Gastroesophageal sphincter (tissue), 4 donors: ENCODE measurements at regions not wholly inside any gene's neighbourhood (a gene's known extent, or its start where the extent isn't known, plus 50 kb on each side); places are given as distances from the start of the nearest gene placed in this dataset.
A peak's percentile ranks its signal among the peaks of the same experiment; 100 is the strongest.
"Not testable (repeated sequence)": the region's sequence is repeated elsewhere in the genome, so short reads cannot be mapped to it uniquely, and the experiment has no call there.

Source experiments
- ATAC-seq: fragments of 150-250 bp; one replicate; pipeline ENCODE4 v1.9.1; 2016; ENCODE audit warnings: mild to moderate bottlenecking, moderate library complexity
- H3K27ac ChIP-seq, 4 donors: fragments of 200-600 bp; sonication (generic) in 3 of 4; 1 replicate in 3 of 4; 2 replicates in 1 of 4; pipeline ENCODE4 v1.5.1; 2016 to 2019
- H3K27me3 ChIP-seq: fragments of 200-600 bp; sonication (generic); one replicate; pipeline ENCODE4 v1.5.1; 2019
- H3K36me3 ChIP-seq, 2 donors: fragments of 200-600 bp; sonication (generic); one replicate each; pipeline ENCODE4 v1.5.1; 2019; ENCODE audit warnings: control low read depth in 1 of 2
- H3K4me1 ChIP-seq, 3 donors: fragments of 200-600 bp; sonication (generic); 1 replicate in 2 of 3; 2 replicates in 1 of 3; pipeline ENCODE4 v1.5.1; 2016 to 2019; ENCODE audit warnings: control low read depth in 2 of 3
- H3K4me3 ChIP-seq, 2 donors: fragments of 200-600 bp; sonication (generic); one replicate each; pipeline ENCODE4 v1.5.1; 2019; ENCODE audit warnings: mild to moderate bottlenecking in 1 of 2, moderate library complexity in 1 of 2
- H3K9me3 ChIP-seq, 3 donors: fragments of 200-600 bp; sonication (generic); one replicate each; pipeline ENCODE4 v1.5.1; 2017 to 2019; ENCODE audit warnings: control low read depth in 2 of 3
- CTCF ChIP-seq, 4 experiments: fragments of 200-600 bp in 2 of 4; fragments of 450-650 bp in 2 of 4; sonication (generic) in 1 of 4; IDR thresholded peaks; one replicate each; pipeline ENCODE4 v1.5.1; 2017 to 2019; ENCODE audit warnings: antibody characterized with exemption in 4 of 4, mild to moderate bottlenecking in 2 of 4, moderate library complexity in 2 of 4
- EP300 ChIP-seq: sonication (generic); formaldehyde crosslinking; IDR thresholded peaks from one replicate; pipeline ENCODE4 v1.6.1; 2017; ENCODE audit warnings: antibody characterized with exemption, mild to moderate bottlenecking
- POLR2A ChIP-seq, 2 donors: fragments of 450-650 bp; IDR thresholded peaks; one replicate each; pipeline ENCODE4 v1.6.1; 2017; ENCODE audit warnings: antibody characterized with exemption in 2 of 2, mild to moderate bottlenecking in 2 of 2, moderate library complexity in 1 of 2
- POLR2AphosphoS5 ChIP-seq: sonication (generic); formaldehyde crosslinking; IDR thresholded peaks from one replicate; pipeline ENCODE4 v1.6.1; 2017; ENCODE audit warnings: antibody characterized with exemption
- WGBS, 2 donors: methylation state at CpG; one replicate each; pipeline ENCODE4 v1.1.5; 2018; ENCODE audit warnings: low coverage in 1 of 2; 5-methylcytosine and 5-hydroxymethylcytosine counted together

- no peaks in the 10 kb centered on the region for H3K27me3 ChIP-seq
- no peak for ATAC-seq
- TF ChIP-seq CTCF (IDR thresholded peaks at IDR 0.05) = no peak
- TF ChIP-seq POLR2AphosphoS5 = no peak
- no peak for TF ChIP-seq POLR2A (IDR thresholded peaks at IDR 0.05)
- TF ChIP-seq EP300 = no peak
- H3K36me3 ChIP-seq = no peaks in the 10 kb centered on the region
- H3K4me3 ChIP-seq = no peak overlapping the region
- no peaks in the 10 kb centered on the region for H3K9me3 ChIP-seq
- H3K27ac ChIP-seq = no peak overlapping the region
- no peaks in the 10 kb centered on the region for H3K4me1 ChIP-seq
Measured at GRCh38 chr2:180539541-180539940, 440.9 kb upstream of the UBE2E3 start.

DNA sequence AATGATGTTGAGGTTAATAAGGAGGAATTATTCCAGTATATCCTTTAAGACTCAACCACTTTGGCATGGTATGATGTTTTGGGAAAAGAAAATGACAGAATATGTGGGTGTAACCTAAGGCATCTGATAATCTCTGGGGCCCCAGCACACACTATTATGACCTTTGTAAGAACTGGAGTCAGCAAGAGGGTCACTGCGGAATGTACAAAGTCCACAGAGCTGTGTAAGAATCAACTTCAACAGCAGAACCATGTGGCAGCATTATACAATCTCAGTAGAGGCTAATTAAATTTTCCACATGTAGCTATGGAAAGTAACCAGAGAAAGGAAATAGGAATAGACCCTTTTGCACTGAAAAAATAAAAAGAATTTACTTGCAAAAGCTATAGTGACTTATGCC is 445.1 kb upstream of the UBE2E3 start:
- no peak overlapping the region for H3K4me3 ChIP-seq
- 94% methylated on average over 1 of the region's 1 CpG; no CpG with 5 or more reads in 1 of the 2 donors for WGBS, 2 donors
- H3K27ac ChIP-seq = no peak overlapping the region
- H3K36me3 ChIP-seq = no peaks in the 10 kb centered on the region
- no peaks in the 10 kb centered on the region for H3K9me3 ChIP-seq
- no peaks in the 10 kb centered on the region for H3K4me1 ChIP-seq
- H3K27me3 ChIP-seq = no peaks in the 10 kb centered on the region
- TF ChIP-seq POLR2AphosphoS5 (no peak), EP300 (no peak), CTCF (IDR thresholded peaks at IDR 0.05) (no peak), POLR2A (IDR thresholded peaks at IDR 0.05) (no peak)
- ATAC-seq = no peak

DNA sequence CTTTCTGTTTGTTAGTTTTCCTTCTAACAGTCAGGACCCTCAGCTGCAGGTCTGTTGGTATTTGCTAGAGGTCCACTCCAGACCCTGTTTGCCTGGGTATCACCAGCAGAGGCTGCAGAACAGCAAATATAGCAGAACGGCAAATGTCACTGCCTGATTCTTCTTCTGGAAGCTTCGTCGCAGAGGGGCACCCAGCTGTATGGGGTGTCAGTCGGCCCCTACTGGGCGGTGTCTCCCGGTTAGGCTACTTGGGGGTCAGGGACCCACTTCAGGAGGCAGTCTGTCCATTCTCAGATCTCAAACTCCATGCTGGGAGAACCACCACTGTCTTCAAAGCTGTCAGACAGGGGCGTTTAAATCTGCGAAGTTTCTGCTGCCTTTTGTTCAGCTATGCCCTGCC is 448.6 kb upstream of the UBE2E3 start:
- H3K4me1 ChIP-seq, H3K27me3 ChIP-seq, H3K36me3 ChIP-seq, H3K27ac ChIP-seq, H3K9me3 ChIP-seq, H3K4me3 ChIP-seq, ATAC-seq: not testable (repeated sequence)
- 85 to 100% methylated on average over 1 to 4 of the region's 8 CpGs for WGBS, 2 donors

- H3K4me3 ChIP-seq = no peak overlapping the region
- H3K27ac ChIP-seq = no peak overlapping the region
Measured at GRCh38 chr2:180524499-180524898, 455.9 kb upstream of the UBE2E3 start.

DNA sequence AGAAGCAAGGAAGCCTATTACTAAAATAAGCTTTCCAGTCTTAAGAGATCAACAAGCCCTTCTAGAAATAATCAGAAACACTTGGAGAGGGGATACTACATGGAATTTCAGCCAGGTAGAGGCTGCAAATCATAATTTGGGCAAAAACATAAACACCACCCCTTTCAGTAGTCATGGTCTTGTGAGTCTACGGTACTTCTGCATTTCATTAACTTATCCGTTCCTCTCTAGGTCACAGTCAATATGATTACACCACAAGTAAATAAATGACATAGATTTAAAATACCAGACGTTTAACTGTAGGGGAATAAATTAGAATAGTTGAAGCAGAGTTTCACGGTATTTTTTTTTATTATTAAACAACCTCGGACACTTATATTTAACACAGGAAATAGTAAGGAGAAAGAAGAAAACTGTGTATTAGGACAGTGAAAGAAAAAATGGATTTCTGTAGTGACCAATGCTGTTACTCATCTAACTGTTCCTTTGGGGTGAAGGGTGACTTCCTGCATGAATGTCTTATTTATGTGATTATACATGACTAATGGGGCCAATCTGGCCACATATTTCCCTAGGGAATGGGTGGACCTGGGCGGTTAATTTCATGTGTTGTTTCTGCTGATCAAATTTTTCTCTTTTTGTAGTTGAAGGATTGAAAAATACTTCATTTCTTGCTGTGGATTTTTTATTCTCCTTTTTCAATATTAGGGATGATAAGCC is 456.6 kb upstream of the UBE2E3 start:
- ATAC-seq = peak; percentile 39
- WGBS, 2 donors = 41 to 57% methylated on average over 5 to 6 of the region's 6 CpGs
- TF ChIP-seq CTCF (IDR thresholded peaks at IDR 0.05) (no peak), POLR2AphosphoS5 (peak; percentile 34)
- Histone ChIP-seq H3K4me1 (no peaks in the 10 kb centered on the region), H3K36me3 (no peaks in the 10 kb centered on the region), H3K27me3 (no peaks in the 10 kb centered on the region), H3K27ac (no peak overlapping the region), H3K4me3 (no peak overlapping the region), H3K9me3 (peaks cover 0 to under 1% (median 0%) of the 10 kb centered on the region in 3 donors)

More at GRCh38 chr2:180524499-180524898, 455.9 kb upstream of the UBE2E3 start:
- TF ChIP-seq POLR2A (IDR thresholded peaks at IDR 0.05) (no peak), POLR2AphosphoS5 (no peak), CTCF (IDR thresholded peaks at IDR 0.05) (no peak), EP300 (no peak)
- no peaks in the 10 kb centered on the region for H3K9me3 ChIP-seq
- H3K27me3 ChIP-seq = no peaks in the 10 kb centered on the region
- no peaks in the 10 kb centered on the region for H3K4me1 ChIP-seq
- WGBS, 2 donors = 38 to 89% methylated on average over 1 to 2 of the region's 2 CpGs
- H3K36me3 ChIP-seq = no peaks in the 10 kb centered on the region
- ATAC-seq = no peak
